Natural killer cell (primary cell): ENCODE measurements at regions not wholly inside any gene's neighbourhood (a gene's known extent, or its start where the extent isn't known, plus 50 kb on each side); places are given as distances from the start of the nearest gene placed in this dataset.
"Not testable (repeated sequence)": the region's sequence is repeated elsewhere in the genome, so short reads cannot be mapped to it uniquely, and the experiment has no call there.

ENCODE experiments used
- ATAC-seq, 3 donors: fragments of 150-1000 bp in 2 of 3; fragments of 200-7000 bp in 1 of 3; cut with Tn5 transposase; 1 replicate in 1 of 3; 2 replicates in 2 of 3; pipeline ENCODE4 v1.10.0; 2021; ENCODE audit warnings: mild to moderate bottlenecking in 2 of 3, moderate library complexity in 2 of 3
- DNase-seq, 2 donors: peaks; one replicate each; pipeline versions ENCODE4 v3.0.0 to v3.0.0-alpha.2; 2013 to 2021; ENCODE audit warnings: mixed read lengths in 1 of 2
- H3K27ac ChIP-seq: one replicate; pipeline ENCODE4 v1.5.1; 2013; ENCODE audit warnings: mild to moderate bottlenecking, low read length
- H3K27me3 ChIP-seq: one replicate; pipeline ENCODE4 v1.6.1; 2013; ENCODE audit warnings: low read length; ENCODE audit not compliant: control insufficient read depth, insufficient read depth
- H3K36me3 ChIP-seq: one replicate; pipeline ENCODE4 v1.6.1; 2013; ENCODE audit warnings: low read length; ENCODE audit not compliant: control insufficient read depth, insufficient read depth
- H3K4me1 ChIP-seq: one replicate; pipeline ENCODE4 v1.6.1; 2013; ENCODE audit warnings: low read length; ENCODE audit not compliant: control insufficient read depth, insufficient read depth
- H3K4me3 ChIP-seq: one replicate; pipeline ENCODE4 v1.5.1; 2013; ENCODE audit warnings: low read length
- H3K9me3 ChIP-seq: one replicate; pipeline ENCODE4 v1.6.1; 2013; ENCODE audit warnings: low read length; ENCODE audit not compliant: control insufficient read depth, insufficient read depth
- H3K27ac Mint-ChIP-seq, 2 donors: one replicate each; pipeline ENCODE4 v1.8.0; 2022; ENCODE audit warnings: mild to moderate bottlenecking in 2 of 2, mixed read lengths in 2 of 2, moderate library complexity in 1 of 2
- H3K27me3 Mint-ChIP-seq, 2 donors: one replicate each; pipeline ENCODE4 v1.8.0; 2022; ENCODE audit warnings: low read depth in 2 of 2, mixed read lengths in 2 of 2
- H3K36me3 Mint-ChIP-seq: one replicate; pipeline ENCODE4 v1.8.0; 2022; ENCODE audit warnings: mixed read lengths
- H3K4me1 Mint-ChIP-seq, 2 donors: one replicate each; pipeline ENCODE4 v1.8.0; 2022; ENCODE audit warnings: mixed read lengths in 2 of 2
- H3K4me3 Mint-ChIP-seq: one replicate; pipeline ENCODE4 v1.8.0; 2022; ENCODE audit warnings: mild to moderate bottlenecking, moderate library complexity, mixed read lengths
- H3K9me3 Mint-ChIP-seq, 2 donors: one replicate each; pipeline ENCODE4 v1.8.0; 2022; ENCODE audit warnings: mixed read lengths in 2 of 2
- WGBS: methylation state at CpG from one replicate; pipeline ENCODE4 v1.1.7; 2013; ENCODE audit warnings: missing lambda C conversion rate; ENCODE audit not compliant: insufficient coverage; 5-methylcytosine and 5-hydroxymethylcytosine counted together
- intact Hi-C: fragments of 100-400 bp; cut with micrococcal nuclease; formaldehyde crosslinking; loops from one replicate; pipeline ENCODE4 v1.14.2; 2022
- TF ChIP-seq, protein P1 (sequence below): fragments of 200-600 bp; IDR thresholded peaks from one replicate; pipeline ENCODE4 v1.8.0; 2022; ENCODE audit warnings: antibody characterized with exemption

DNA sequence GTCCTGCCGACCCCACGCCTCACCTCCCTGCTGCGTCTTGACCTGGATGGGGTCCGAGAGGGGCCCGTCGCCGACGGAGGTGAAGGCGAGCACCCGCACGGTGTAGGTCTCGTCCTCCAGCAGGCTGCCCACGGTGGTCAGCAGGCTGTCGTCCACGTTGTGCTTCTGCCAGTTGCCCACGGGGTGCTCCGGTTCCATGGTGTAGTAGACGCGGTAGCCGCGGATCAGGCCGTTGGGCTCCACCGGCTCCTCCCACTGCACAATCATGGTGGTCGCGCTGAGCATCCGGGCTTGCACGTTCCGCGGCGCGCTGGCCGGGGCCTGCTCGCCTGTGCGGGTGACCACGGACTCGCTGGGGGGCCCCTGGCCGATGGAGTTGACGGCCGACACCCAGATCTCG, 96.7 kb downstream of the PTPRS start:
- no peak for DNase-seq
- Mint-ChIP-seq H3K9me3 (no peaks in the 10 kb centered on the region), H3K4me1 (no peaks in the 10 kb centered on the region), H3K4me3 (no peak overlapping the region), H3K36me3 (no peaks in the 10 kb centered on the region), H3K27me3 (peaks cover 0 to 6% of the 10 kb centered on the region in 2 donors), H3K27ac (no peak overlapping the region)
- no peak for ATAC-seq
- Histone ChIP-seq H3K4me1 (no peaks in the 10 kb centered on the region), H3K27me3 (no peaks in the 10 kb centered on the region), H3K4me3 (no peak overlapping the region), H3K36me3 (no peaks in the 10 kb centered on the region), H3K9me3 (no peaks in the 10 kb centered on the region), H3K27ac (no peak overlapping the region)
- intact Hi-C loops: no loop called here
- WGBS: 96% methylated on average over 40 of the region's 40 CpGs
- TF ChIP-seq, protein P1, sequence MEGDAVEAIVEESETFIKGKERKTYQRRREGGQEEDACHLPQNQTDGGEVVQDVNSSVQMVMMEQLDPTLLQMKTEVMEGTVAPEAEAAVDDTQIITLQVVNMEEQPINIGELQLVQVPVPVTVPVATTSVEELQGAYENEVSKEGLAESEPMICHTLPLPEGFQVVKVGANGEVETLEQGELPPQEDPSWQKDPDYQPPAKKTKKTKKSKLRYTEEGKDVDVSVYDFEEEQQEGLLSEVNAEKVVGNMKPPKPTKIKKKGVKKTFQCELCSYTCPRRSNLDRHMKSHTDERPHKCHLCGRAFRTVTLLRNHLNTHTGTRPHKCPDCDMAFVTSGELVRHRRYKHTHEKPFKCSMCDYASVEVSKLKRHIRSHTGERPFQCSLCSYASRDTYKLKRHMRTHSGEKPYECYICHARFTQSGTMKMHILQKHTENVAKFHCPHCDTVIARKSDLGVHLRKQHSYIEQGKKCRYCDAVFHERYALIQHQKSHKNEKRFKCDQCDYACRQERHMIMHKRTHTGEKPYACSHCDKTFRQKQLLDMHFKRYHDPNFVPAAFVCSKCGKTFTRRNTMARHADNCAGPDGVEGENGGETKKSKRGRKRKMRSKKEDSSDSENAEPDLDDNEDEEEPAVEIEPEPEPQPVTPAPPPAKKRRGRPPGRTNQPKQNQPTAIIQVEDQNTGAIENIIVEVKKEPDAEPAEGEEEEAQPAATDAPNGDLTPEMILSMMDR: no peak

DNA sequence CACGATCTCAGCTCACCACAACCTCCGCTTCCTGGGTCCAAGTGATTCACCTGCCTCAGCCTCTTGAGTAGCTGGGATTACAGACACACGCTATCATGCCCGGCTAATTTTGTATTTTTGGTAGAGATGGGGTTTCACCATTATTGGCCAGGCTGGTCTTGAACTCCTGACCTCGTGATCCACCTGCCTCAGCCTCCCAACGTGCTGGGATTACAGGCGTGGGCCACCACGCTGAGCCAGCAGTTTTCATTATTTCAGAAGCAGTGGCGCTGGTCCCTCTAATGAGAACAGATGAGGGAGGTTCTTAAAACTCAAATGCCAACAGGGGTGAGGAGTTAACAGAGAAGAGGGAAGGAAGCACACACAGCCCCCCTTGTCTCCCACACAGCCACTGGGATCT, 98.7 kb downstream of the PTPRS start:
- H3K9me3 ChIP-seq, H3K9me3 Mint-ChIP-seq, H3K27ac Mint-ChIP-seq, H3K4me1 ChIP-seq, intact Hi-C loops, H3K27me3 Mint-ChIP-seq, H3K4me1 Mint-ChIP-seq, DNase-seq, H3K36me3 ChIP-seq, H3K36me3 Mint-ChIP-seq, H3K4me3 ChIP-seq, ATAC-seq, H3K27ac ChIP-seq, H3K4me3 Mint-ChIP-seq, H3K27me3 ChIP-seq: not testable (repeated sequence)
- 87% methylated on average over 8 of the region's 9 CpGs for WGBS

DNA sequence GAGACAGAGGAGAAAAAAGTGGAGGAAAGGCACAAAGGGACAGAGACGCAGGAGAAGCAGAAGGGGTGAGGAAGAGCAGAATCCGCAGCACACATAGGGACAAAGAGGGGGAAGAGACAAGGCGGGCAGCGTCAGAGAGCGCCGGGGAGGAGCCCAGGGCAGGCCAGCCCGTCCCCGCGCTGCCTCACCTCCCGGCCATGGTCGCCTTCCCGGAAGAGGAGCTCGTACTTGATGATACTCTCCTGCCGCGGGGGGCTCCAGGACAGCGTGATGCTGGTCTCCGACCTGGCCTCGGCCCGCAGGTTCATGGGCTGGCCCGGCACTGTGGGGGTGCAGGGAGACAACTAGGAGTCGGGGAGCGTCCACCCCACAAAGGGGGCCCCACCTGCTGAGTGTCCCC, 100.6 kb downstream of the PTPRS start:
- TF ChIP-seq, protein P1: no peak
- intact Hi-C loops: no loop called here
- Mint-ChIP-seq H3K4me1 (no peaks in the 10 kb centered on the region), H3K27ac (no peak overlapping the region), H3K27me3 (peaks cover 0 to 2% of the 10 kb centered on the region in 2 donors), H3K4me3 (no peak overlapping the region), H3K36me3 (no peaks in the 10 kb centered on the region), H3K9me3 (no peaks in the 10 kb centered on the region)
- DNase-seq: no peak
- ATAC-seq: no peak
- Histone ChIP-seq H3K9me3 (no peaks in the 10 kb centered on the region), H3K27ac (no peak overlapping the region), H3K27me3 (no peaks in the 10 kb centered on the region), H3K36me3 (no peaks in the 10 kb centered on the region), H3K4me1 (no peaks in the 10 kb centered on the region), H3K4me3 (no peak overlapping the region)
- WGBS: 93% methylated on average over 22 of the region's 22 CpGs

DNA sequence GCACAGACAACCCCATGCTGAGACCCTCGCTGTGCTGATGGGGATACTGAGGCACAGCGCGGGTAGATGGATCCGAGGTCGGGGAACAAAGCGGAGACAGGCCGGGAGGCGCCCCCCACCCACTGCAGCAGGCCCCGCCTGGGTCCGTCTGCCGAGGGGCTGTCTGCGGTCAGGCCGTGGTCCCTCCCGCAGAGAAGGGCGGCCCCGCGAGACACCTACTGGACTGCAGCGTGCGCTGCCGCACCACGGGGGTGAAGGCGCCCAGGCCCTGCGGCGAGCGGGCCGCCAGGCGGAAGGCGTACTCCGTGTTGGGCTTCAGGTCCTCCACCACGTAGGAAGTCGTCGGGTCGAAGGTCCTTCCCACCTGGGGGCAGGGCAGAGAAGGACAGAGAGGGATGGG, 101.9 kb downstream of the PTPRS start:
- ATAC-seq (no peak), DNase-seq (no peak)
- Mint-ChIP-seq H3K27ac (no peak overlapping the region), H3K4me3 (no peak overlapping the region), H3K36me3 (no peaks in the 10 kb centered on the region), H3K9me3 (no peaks in the 10 kb centered on the region), H3K4me1 (no peaks in the 10 kb centered on the region), H3K27me3 (peaks cover 0 to 2% of the 10 kb centered on the region in 2 donors)
- intact Hi-C loops: no loop called here
- Histone ChIP-seq H3K27me3 (no peaks in the 10 kb centered on the region), H3K4me3 (no peak overlapping the region), H3K9me3 (no peaks in the 10 kb centered on the region), H3K4me1 (no peaks in the 10 kb centered on the region), H3K27ac (no peak overlapping the region), H3K36me3 (no peaks in the 10 kb centered on the region)
- WGBS: 95% methylated on average over 33 of the region's 33 CpGs
- TF ChIP-seq, protein P1: no peak
